Posterior vena cava (tissue), 2 donors: ENCODE measurements at regions not wholly inside any gene's neighbourhood (a gene's known extent, or its start where the extent isn't known, plus 50 kb on each side); places are given as distances from the start of the nearest gene placed in this dataset.
"Not testable (repeated sequence)": the region's sequence is repeated elsewhere in the genome, so short reads cannot be mapped to it uniquely, and the experiment has no call there.

ENCODE experiments used
- DNase-seq: peaks from one replicate; pipeline ENCODE4 v3.0.0-alpha.2; 2020; ENCODE audit warnings: low spot score
- intact Hi-C, 2 donors: fragments of 100-400 bp; cut with DNase I; formaldehyde crosslinking; loops; one replicate each; pipeline versions ENCODE4 v1.14.1 to v1.14.2; 2022 to 2023
- donor health status: DM: yes; HTN: yes; CAD: no.
- donor health status: DM: yes; HTN: yes; CAD: no.

GRCh38 chr20:47912165-47912564, 126.9 kb upstream of the SULF2 start:
- DNase-seq: not testable (repeated sequence)
- intact Hi-C loops: loop anchor here in 1 of 2 donors (10.0 kb wide), 1 partner anchor 47 kb away; no protein-coding TSS in a partner anchor

DNA sequence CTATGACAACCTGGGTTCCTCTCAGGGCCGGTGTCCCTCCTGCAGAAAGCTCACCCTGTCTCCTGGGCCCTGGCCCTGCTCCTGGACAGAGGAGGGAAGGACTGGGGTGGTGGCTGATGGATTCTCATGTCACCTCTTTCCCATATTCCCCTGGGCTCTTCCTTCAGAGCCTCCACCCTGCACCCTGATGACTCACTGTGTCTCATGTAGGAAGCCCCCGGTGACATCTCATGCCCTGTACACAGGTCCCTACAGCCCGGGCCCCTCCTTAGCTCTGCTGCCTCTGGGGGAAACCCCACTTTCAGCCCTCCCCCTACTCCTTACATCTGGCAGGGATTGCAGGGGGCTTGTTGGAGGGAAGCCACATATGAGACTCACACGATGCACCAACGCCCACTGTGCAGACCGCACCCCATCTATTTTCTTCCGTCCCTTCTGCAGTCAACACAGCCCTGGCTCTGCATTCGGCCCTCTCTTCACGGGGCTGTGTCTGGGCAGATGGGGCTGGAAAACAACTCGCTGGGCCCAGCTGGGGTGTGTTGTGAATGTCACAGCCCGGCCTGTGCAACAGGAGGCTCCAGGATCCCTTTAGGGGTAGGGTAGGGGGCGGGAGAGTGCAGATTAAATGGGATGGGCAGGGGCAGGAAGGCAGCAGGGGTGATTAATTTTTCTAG, 124.6 kb upstream of the SULF2 start:
- intact Hi-C loops: loop anchor here in 1 of 2 donors (10.0 kb wide), 1 partner anchor 45 kb away; no protein-coding TSS in a partner anchor
- DNase-seq: not testable (repeated sequence)

GRCh38 chr20:47908361-47909035, 123.2 kb upstream of the SULF2 start:
- DNase-seq, intact Hi-C loops: not testable (repeated sequence)

- intact Hi-C loops, DNase-seq: not testable (repeated sequence)
Measured at GRCh38 chr20:47907951-47908350, 122.7 kb upstream of the SULF2 start.

- DNase-seq: no peak
- intact Hi-C loops: no loop called here
Measured at GRCh38 chr20:47907031-47907675, 121.9 kb upstream of the SULF2 start.

DNA sequence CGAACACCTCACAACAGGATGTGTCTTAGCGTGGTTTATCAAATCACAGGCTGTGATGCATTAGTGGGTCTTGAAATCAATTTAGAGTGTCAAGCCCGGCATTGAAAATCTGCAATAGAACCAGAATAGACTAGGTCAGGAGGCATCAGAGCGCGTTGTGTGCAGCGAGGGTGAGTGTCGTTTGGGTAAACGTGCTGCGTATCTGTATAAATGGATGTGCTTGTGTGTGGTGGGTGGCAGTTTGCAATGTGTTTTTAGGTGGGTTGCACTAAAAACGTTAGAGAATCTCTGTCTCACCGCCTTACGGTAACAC, 121.0 kb upstream of the SULF2 start:
- intact Hi-C loops: no loop called here
- DNase-seq: no peak

DNA sequence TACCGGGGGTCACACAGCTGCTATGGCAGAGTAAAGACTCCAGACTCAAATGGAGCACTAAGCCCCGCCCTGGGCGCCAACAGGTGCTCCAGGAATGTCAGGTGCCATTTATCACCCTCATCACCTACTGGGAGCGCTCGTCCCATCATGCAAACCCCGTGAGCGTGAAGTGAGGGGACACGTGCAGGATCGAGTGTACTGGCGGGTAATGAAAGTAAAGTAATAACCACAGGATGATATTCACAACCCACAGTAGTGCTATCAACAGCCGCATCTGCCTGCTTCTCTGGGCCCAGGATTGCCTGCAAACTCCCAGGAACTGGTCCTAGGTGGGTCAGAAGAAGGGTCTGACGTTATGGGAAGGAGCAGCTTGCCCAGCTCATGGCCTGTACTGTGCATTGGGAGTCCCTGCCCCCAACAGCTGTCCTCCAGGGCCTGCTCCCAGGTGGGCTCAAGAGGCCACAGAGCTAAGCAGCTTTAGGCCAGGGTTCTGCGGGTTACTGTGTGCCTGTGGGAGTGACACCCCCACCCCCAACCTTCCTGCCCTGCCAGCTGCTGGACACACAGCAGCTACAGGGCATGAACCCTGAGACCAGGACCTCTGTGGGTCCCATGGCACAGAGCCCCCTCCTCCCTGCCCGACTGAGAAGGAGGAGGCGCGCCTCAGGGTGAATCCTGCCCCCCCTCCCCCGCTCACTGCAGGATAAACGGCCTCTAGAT, 120.5 kb upstream of the SULF2 start:
- intact Hi-C loops: no loop called here
- DNase-seq: no peak

- DNase-seq, intact Hi-C loops: not testable (repeated sequence)
Measured at GRCh38 chr20:47903009-47903408, 117.7 kb upstream of the SULF2 start.

DNA sequence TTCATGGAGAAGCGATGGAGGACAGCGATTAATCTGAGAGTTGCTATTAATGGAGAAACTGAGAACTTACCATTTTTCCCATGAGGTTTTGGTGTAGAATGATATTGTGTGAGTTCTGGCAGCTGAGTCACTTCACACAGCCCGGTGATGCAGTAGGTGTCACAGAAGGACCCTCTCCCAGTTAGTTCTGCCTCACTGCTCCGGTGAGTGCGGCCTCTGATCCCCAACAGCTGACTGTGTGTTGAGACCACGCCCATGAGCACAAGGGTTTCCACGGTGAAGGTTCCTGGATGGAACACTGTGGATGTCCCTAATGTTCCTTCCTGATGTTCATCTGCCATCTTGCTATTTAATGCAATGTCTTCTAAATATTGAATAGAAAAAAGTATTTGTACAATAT, 114.0 kb upstream of the SULF2 start:
- not testable (repeated sequence) for DNase-seq
- intact Hi-C loops: loop anchor here (5.0 to 10.0 kb wide), 2 partner anchors 85 to 618 kb away; no protein-coding TSS in a partner anchor

DNA sequence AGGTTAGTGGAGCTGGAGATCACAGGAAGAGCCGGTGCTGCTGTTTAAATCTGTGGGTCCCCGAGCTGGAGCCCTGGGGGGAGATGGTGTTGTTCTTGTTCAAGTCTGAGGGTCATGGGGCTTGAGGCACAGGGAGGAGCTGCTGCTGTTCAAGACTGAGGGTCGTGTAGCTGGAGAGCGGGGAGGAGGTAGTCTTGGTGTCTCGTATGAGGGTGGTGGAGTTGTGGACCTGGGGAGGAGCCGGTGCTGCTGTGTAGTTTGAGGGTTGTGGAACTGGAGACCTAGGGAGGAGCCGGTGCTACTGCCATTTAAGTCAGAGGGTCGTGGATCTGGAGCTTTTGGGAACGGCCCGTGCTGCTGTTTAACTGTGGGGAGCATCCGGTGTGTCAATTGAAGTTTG, 112.2 kb upstream of the SULF2 start:
- intact Hi-C loops: loop anchor here (5.0 to 10.0 kb wide), 2 partner anchors 83 to 620 kb away; no protein-coding TSS in a partner anchor
- DNase-seq: peak; percentile 57

- DNase-seq: not testable (repeated sequence)
- intact Hi-C loops: loop anchor here in 1 of 2 donors (5.0 to 10.0 kb wide), 2 partner anchors 78 to 625 kb away; no protein-coding TSS in a partner anchor
Measured at GRCh38 chr20:47892681-47893080, 107.4 kb upstream of the SULF2 start.

DNA sequence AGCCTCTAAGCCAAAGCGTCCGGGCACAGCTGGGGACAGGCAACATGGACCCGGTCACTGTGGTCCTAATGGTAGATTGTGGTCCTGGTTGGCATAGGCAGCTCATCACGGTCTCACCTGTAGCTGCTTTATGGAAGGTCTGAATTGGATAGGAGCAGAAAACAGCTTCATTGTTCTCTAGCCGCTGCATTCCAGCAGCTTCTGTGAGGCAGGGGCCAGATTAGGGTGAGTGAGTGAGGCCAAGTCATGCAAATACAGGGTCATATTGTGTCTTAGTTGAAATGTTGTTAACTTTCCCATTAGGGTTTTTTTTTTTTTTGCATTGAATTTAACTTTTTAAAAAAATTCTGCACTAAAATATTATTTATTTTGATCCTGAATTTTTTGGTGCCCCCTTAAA, 105.4 kb upstream of the SULF2 start:
- not testable (repeated sequence) for DNase-seq
- intact Hi-C loops: loop anchor here in 1 of 2 donors (5.0 to 10.0 kb wide), 2 partner anchors 76 to 627 kb away; no protein-coding TSS in a partner anchor

DNA sequence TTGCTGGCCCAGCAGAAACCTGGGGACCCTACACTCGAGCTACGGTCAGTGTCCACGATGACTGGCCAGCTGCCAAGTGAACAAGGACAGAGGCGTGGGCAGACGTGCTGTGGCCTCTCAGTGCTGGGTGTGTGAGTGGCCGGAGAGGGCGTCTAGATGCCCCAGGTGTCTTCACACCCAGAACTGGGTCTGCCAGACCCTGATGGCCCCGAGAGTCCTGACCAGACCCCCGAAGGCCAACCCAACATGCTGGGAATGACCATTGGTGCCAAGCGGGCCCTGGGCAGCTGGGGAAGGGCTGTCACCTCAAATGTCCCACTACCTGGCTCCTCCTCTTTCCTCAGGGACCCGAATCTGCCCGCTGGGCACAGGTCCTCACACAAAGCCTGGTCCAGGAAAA, 104.5 kb upstream of the SULF2 start:
- peak; percentile 58 for DNase-seq
- intact Hi-C loops: loop anchor here in 1 of 2 donors (5.0 to 10.0 kb wide), 2 partner anchors 75 to 628 kb away; no protein-coding TSS in a partner anchor

- DNase-seq: peak; percentile 53
- intact Hi-C loops: no loop called here
Measured at GRCh38 chr20:47888351-47888750, 103.1 kb upstream of the SULF2 start.

DNA sequence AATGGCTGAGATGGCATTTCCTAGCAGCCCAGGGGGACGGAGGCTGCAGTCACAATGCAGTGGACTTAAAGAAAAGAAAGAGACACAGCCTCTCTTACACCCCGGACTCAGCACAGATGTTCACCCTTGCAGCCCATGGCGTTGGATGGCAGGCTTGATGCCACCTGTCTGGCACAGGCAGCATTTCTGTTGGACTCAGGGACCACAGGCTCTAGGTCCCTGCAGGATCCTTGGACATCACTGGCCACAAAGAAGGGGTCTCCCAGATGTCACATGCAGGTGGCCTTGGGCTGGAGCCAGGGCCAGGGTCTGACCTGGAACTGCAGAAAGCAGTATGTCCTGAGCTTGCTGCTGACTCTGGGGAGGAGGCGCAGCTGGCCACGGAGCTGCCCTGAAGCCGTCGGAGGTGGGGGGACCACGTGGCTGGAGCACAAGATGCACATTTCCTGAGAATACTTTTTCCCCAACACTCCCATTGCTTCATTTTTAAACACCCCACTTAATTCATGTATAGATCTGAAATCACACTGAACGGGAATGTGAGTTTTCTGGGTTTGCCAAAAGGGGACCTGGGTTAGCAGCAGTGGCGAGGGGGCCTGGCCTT, 102.3 kb upstream of the SULF2 start:
- peak; percentile 47 for DNase-seq
- intact Hi-C loops: no loop called here

- peak; percentile 67 for DNase-seq
- intact Hi-C loops: no loop called here
Measured at GRCh38 chr20:47887064-47887463, 101.8 kb upstream of the SULF2 start.

- intact Hi-C loops: no loop called here
- DNase-seq: no peak
Measured at GRCh38 chr20:47886454-47887041, 101.3 kb upstream of the SULF2 start.

DNA sequence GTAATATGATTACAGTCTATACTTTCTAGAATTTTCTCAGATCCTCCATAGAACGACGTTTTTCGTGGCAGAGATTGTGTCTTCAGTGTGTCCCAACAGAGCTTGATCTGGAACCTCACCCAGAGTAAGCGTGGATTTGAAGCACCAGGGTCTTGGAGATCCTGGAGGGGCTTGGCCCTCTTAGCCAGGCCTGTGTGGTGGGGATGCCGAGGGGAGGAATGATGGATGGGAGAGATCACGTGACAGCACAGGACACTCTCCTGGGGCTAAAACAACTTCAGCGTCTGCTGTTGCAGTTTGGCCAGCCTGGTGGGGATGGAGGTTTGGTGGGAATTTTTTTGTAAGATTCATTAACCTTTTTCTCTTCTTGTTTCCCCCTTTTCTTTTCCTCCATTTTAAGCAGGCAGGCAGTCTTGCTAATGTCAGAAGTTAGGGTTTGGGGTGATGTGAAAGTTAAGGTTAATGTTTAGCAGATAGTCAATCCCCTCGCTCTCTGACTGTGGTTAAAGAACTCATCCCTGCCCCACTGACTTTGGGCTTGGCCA, 100.7 kb upstream of the SULF2 start:
- intact Hi-C loops: no loop called here
- DNase-seq: no peak
